ENCODE measurements at regions not wholly inside any gene's neighbourhood (a gene's known extent, or its start where the extent isn't known, plus 50 kb on each side); places are given as distances from the start of the nearest gene placed in this dataset.

DNA sequence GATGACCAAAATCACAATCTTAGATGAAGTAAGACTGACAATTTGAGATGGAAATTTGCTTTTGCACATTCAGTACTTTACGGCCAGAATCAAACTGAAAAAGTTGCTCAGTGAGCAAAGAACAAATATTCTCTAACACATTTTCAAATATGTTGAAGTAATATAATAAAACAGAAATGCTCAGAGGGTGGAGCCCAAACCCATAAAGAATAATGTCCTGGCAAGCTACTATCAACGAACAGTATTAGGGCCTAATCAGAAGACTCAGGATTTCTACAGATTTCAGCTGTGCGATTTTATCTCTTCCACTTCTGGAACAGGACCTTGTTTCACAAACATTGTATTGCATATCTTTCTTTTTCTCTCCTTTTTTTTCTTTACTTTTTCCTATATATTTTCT lies 505.0 kb downstream of the TECRL start:
- TF ChIP-seq, protein P1, sequence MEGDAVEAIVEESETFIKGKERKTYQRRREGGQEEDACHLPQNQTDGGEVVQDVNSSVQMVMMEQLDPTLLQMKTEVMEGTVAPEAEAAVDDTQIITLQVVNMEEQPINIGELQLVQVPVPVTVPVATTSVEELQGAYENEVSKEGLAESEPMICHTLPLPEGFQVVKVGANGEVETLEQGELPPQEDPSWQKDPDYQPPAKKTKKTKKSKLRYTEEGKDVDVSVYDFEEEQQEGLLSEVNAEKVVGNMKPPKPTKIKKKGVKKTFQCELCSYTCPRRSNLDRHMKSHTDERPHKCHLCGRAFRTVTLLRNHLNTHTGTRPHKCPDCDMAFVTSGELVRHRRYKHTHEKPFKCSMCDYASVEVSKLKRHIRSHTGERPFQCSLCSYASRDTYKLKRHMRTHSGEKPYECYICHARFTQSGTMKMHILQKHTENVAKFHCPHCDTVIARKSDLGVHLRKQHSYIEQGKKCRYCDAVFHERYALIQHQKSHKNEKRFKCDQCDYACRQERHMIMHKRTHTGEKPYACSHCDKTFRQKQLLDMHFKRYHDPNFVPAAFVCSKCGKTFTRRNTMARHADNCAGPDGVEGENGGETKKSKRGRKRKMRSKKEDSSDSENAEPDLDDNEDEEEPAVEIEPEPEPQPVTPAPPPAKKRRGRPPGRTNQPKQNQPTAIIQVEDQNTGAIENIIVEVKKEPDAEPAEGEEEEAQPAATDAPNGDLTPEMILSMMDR (IDR thresholded peaks at IDR 0.05) = no peak
- TF ChIP-seq POLR2A (IDR thresholded peaks at IDR 0.05) = no peak
